ENCODE measurements at regions not wholly inside any gene's neighbourhood (a gene's known extent, or its start where the extent isn't known, plus 50 kb on each side); places are given as distances from the start of the nearest gene placed in this dataset.

GRCh38 chr22:47388778-47389177 lies 626.3 kb downstream of the TBC1D22A start:
- no peak for TF ChIP-seq POLR2AphosphoS5 (IDR thresholded peaks at IDR 0.05; ENCODE audit: borderline replicate concordance, low read depth, low read length)
- TF ChIP-seq EZH2 (IDR thresholded peaks at IDR 0.05): no peak
